ENCODE measurements at regions not wholly inside any gene's neighbourhood (a gene's known extent, or its start where the extent isn't known, plus 50 kb on each side); places are given as distances from the start of the nearest gene placed in this dataset.
"Not testable (repeated sequence)": the region's sequence is repeated elsewhere in the genome, so short reads cannot be mapped to it uniquely, and the experiment has no call there.

DNA sequence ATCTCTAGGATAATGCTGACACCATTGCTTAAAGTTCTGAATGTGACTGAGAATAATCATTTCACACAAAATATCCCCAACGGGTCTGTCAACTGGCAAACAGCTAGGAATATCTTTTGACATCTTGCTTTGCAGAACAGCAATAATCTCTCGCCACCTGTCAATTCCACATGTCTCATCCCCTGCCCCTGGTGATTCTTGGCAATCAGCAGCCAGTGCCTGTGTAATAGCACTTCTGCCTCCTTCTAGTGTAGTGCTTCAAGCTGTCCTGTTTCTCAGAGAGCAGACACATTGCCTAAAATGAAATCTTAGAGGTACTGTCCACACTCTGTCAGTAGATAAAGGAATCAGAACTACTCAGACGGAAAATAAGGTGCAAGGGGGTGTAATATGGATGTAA lies 984.4 kb downstream of the LTN1 start:
- not testable (repeated sequence) for H3K4me3 ChIP-seq (ENCODE audit: low read length in 3 of 3)

DNA sequence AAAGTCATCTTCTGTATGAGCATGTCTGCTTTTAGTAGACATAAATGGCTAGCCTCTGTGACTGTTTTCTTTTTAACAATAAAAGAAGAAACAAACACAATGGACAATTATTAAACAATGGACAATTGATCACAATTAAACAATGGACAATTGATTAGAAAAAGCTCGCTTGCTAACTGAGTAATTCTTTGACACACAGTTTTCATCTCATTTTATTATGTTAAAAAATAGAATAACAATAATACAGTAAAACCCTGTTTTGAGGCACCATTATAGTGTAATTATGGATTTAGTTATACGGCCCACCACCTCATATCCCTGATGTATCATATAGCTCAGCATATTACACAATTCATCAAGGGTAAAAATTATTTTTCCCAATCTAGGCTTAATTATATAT lies 989.0 kb downstream of the LTN1 start:
- H3K4me3 ChIP-seq (ENCODE audit: low read length in 3 of 3); H3K9me3 ChIP-seq (ENCODE audit: control insufficient read depth in 3 of 3, low read length in 3 of 3); H3K9ac ChIP-seq (ENCODE audit: low read depth in 1 of 3, low read length in 3 of 3); H3K36me3 ChIP-seq (ENCODE audit: control insufficient read depth in 3 of 3, insufficient read depth in 3 of 3, low read length in 3 of 3); H3K27ac ChIP-seq (ENCODE audit: low read depth, low read length); H3K4me1 ChIP-seq (ENCODE audit: control insufficient read depth in 3 of 3, insufficient read depth in 3 of 3, low read length in 3 of 3); H3K27me3 ChIP-seq (ENCODE audit: control insufficient read depth in 3 of 3, insufficient read depth in 3 of 3, low read length in 3 of 3): not testable (repeated sequence)

More for the DNA sequence above, 984.4 kb downstream of the LTN1 start:
- H3K9me3 ChIP-seq (ENCODE audit: control insufficient read depth in 3 of 3, low read length in 3 of 3); H3K27me3 ChIP-seq (ENCODE audit: control insufficient read depth in 3 of 3, insufficient read depth in 3 of 3, low read length in 3 of 3); H3K4me1 ChIP-seq (ENCODE audit: control insufficient read depth in 3 of 3, insufficient read depth in 3 of 3, low read length in 3 of 3); H3K36me3 ChIP-seq (ENCODE audit: control insufficient read depth in 3 of 3, insufficient read depth in 3 of 3, low read length in 3 of 3); H3K9ac ChIP-seq (ENCODE audit: low read depth in 1 of 3, low read length in 3 of 3); H3K27ac ChIP-seq (ENCODE audit: low read depth, low read length): not testable (repeated sequence)

DNA sequence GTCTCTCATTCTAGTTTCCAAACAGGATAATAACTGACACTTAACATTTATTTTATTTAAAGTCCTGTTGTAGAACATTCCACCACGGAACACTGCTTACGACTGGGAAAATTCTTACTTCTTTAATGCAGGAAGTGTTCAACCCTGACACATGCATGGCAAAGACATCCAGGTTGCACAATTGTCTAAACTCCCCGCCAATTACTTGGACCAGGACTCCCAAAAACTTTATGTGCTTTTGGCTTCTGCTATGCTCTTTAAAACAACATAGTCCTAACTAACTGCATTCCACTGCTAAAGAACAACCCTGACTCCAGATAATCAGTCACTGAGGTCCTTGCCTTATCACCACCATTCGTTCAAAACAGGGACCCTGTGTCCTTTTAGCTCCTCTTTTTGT lies 995.8 kb downstream of the LTN1 start:
- not testable (repeated sequence) for H3K36me3 ChIP-seq (ENCODE audit: control insufficient read depth in 3 of 3, insufficient read depth in 3 of 3, low read length in 3 of 3); H3K9ac ChIP-seq (ENCODE audit: low read depth in 1 of 3, low read length in 3 of 3); H3K9me3 ChIP-seq (ENCODE audit: control insufficient read depth in 3 of 3, low read length in 3 of 3); H3K27ac ChIP-seq (ENCODE audit: low read depth, low read length); H3K4me3 ChIP-seq (ENCODE audit: low read length in 3 of 3); H3K4me1 ChIP-seq (ENCODE audit: control insufficient read depth in 3 of 3, insufficient read depth in 3 of 3, low read length in 3 of 3); H3K27me3 ChIP-seq (ENCODE audit: control insufficient read depth in 3 of 3, insufficient read depth in 3 of 3, low read length in 3 of 3)

DNA sequence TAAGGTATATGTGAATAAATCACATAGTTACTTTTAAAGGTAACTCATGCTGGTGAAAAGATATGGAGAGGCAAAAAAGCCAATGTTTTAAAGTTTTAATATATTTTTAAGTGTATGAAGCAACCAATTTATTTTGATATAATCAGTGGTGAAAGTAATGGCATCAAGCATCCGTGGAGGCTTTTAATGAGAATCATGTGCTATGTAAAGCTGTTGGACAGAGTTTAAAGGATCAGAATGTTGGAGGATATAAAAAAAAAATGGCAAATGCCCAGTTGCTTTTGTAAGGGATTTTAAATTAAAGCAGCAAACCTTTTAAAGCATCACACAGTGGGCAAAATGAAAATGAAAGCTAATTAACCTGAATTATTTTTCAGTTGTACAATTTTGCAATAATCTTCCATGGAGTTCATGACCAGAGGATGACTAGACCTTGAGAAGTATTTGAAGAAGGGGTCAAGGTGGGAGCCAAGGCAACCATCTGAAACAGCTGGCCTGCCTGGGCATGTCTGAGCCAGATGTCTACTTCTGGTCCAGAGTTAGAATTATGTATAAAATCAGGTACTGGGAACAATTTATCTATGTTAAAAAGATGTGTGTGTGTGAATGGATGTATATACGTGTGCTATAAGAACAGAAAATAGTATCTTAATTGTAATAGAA lies 1007.9 kb downstream of the LTN1 start:
- not testable (repeated sequence) for H3K9ac ChIP-seq (ENCODE audit: low read depth in 1 of 3, low read length in 3 of 3); H3K36me3 ChIP-seq (ENCODE audit: control insufficient read depth in 3 of 3, insufficient read depth in 3 of 3, low read length in 3 of 3); H3K4me3 ChIP-seq (ENCODE audit: low read length in 3 of 3); H3K9me3 ChIP-seq (ENCODE audit: control insufficient read depth in 3 of 3, low read length in 3 of 3); H3K4me1 ChIP-seq (ENCODE audit: control insufficient read depth in 3 of 3, insufficient read depth in 3 of 3, low read length in 3 of 3); H3K27ac ChIP-seq (ENCODE audit: low read depth, low read length); H3K27me3 ChIP-seq (ENCODE audit: control insufficient read depth in 3 of 3, insufficient read depth in 3 of 3, low read length in 3 of 3)

DNA sequence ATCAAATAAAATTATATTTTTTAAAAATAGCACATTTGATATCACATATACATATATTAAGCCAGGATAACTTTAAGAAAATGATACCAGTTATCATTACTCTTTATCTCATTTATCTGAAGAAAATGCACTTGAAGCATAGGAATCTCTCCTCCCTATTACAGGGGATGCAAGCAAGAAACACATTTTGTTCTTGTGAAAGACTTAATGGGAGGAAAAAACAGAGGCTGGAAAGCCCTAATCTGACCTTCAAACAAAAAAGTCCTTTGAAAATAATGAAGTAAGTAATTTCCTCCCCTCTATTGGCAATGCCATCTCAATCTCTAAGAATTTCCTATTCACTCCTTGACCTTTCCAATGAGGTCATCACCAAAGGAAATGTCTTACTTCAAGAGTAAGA lies 1012.6 kb upstream of the ADAMTS5 start:
- H3K9me3 ChIP-seq (ENCODE audit: control insufficient read depth in 3 of 3, low read length in 3 of 3); H3K4me1 ChIP-seq (ENCODE audit: control insufficient read depth in 3 of 3, insufficient read depth in 3 of 3, low read length in 3 of 3); H3K9ac ChIP-seq (ENCODE audit: low read depth in 1 of 3, low read length in 3 of 3); H3K27ac ChIP-seq (ENCODE audit: low read depth, low read length); H3K36me3 ChIP-seq (ENCODE audit: control insufficient read depth in 3 of 3, insufficient read depth in 3 of 3, low read length in 3 of 3); H3K4me3 ChIP-seq (ENCODE audit: low read length in 3 of 3); H3K27me3 ChIP-seq (ENCODE audit: control insufficient read depth in 3 of 3, insufficient read depth in 3 of 3, low read length in 3 of 3): not testable (repeated sequence)

DNA sequence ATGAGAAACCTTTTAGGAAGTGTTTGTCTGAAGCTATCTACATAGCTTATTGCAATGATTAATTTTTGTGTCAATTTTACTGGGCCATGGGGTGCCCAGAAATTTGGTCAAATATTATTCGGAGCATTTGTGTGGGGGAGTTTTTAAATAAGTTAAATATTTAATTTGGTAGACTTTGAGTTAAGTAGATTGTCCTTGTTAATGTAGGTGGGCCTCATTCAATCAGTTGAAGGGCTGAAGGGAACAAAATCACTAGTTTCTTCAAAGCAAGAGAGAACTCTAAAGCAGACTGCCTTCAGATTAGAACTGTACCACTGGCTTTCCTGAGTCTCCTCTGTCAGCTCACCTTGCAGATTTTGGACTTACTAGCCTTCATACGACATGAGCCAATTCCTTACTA lies 1008.6 kb upstream of the ADAMTS5 start:
- Histone ChIP-seq H3K36me3 (ENCODE audit: control insufficient read depth in 3 of 3, insufficient read depth in 3 of 3, low read length in 3 of 3) (no peaks in the 10 kb centered on the region), H3K9ac (ENCODE audit: low read depth in 1 of 3, low read length in 3 of 3) (no peak overlapping the region), H3K9me3 (ENCODE audit: control insufficient read depth in 3 of 3, low read length in 3 of 3) (no peaks in the 10 kb centered on the region), H3K27ac (ENCODE audit: low read depth, low read length) (no peak overlapping the region), H3K27me3 (ENCODE audit: control insufficient read depth in 3 of 3, insufficient read depth in 3 of 3, low read length in 3 of 3) (no peaks in the 10 kb centered on the region), H3K4me3 (ENCODE audit: low read length in 3 of 3) (no peak overlapping the region), H3K4me1 (ENCODE audit: control insufficient read depth in 3 of 3, insufficient read depth in 3 of 3, low read length in 3 of 3) (no peaks in the 10 kb centered on the region)

DNA sequence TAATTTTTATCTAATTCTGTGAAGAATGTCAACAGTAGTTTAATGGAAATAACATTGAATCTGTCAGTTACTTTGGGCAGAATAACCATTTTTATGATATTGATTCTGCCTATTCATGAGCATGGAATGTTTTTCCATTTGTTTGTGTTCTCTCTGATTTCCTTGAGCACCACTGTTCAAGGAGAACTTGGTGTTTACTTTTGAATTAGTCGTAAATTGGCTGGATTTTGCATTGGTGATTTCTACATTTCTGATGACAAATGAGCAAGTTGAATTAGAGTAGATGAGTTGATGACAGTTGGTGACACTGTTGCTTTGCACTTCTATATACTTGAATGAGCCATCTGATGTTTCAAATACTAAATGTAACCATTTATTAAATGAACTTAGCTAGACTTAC lies 1007.3 kb upstream of the ADAMTS5 start:
- H3K9ac ChIP-seq (ENCODE audit: low read depth in 1 of 3, low read length in 3 of 3); H3K27ac ChIP-seq (ENCODE audit: low read depth, low read length); H3K4me3 ChIP-seq (ENCODE audit: low read length in 3 of 3); H3K36me3 ChIP-seq (ENCODE audit: control insufficient read depth in 3 of 3, insufficient read depth in 3 of 3, low read length in 3 of 3); H3K9me3 ChIP-seq (ENCODE audit: control insufficient read depth in 3 of 3, low read length in 3 of 3); H3K4me1 ChIP-seq (ENCODE audit: control insufficient read depth in 3 of 3, insufficient read depth in 3 of 3, low read length in 3 of 3); H3K27me3 ChIP-seq (ENCODE audit: control insufficient read depth in 3 of 3, insufficient read depth in 3 of 3, low read length in 3 of 3): not testable (repeated sequence)

DNA sequence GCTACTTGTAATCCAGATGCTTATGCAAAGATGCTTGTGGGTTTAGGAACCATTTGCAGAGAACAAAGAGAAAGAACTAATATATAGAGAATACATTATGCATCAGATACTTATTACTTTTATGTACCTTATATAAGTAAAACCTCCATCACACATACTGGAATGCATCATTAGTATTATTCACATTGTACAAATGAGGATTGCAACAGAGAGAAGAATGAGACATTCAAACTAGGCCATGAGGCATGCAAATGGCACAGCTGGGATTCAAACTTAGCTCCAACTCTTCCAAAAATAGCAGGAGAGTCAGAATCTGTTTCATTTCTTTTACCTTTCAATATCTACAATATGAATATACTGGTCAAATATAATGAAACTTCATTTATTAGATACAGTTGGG lies 1001.4 kb upstream of the ADAMTS5 start:
- not testable (repeated sequence) for H3K9me3 ChIP-seq (ENCODE audit: control insufficient read depth in 3 of 3, low read length in 3 of 3); H3K9ac ChIP-seq (ENCODE audit: low read depth in 1 of 3, low read length in 3 of 3); H3K36me3 ChIP-seq (ENCODE audit: control insufficient read depth in 3 of 3, insufficient read depth in 3 of 3, low read length in 3 of 3); H3K4me3 ChIP-seq (ENCODE audit: low read length in 3 of 3); H3K27ac ChIP-seq (ENCODE audit: low read depth, low read length); H3K4me1 ChIP-seq (ENCODE audit: control insufficient read depth in 3 of 3, insufficient read depth in 3 of 3, low read length in 3 of 3); H3K27me3 ChIP-seq (ENCODE audit: control insufficient read depth in 3 of 3, insufficient read depth in 3 of 3, low read length in 3 of 3)

DNA sequence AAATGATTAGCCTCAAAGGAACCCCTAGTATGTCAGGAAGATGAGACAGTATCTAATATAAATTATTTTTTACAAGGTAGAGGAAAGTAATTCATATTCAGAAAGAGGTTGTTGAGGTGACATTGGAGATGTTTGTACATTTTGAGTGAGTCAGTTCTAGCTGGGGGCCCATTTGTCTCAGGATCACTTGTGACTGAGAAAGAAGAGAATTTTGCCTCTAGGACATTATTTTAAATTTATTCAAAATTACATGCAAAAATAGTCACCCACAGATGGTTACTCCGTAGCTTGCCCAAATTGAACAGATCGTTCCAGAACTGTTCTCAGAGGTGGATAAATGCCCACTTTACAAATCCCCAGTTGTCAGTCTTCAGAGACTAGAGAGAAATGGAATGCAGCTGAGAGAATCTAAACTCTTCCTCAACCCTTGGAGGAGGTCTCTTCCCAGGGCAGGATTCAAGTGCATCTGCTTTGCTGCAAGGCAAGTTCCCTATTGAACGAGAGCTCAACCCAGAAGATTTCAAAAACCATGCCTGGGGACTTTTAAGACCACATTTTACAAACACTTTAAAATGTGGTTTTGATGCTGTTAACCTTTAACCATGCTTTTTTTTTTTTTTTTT lies 987.8 kb upstream of the ADAMTS5 start:
- H3K4me3 ChIP-seq (ENCODE audit: low read length in 3 of 3) = no peak overlapping the region
- no peaks in the 10 kb centered on the region for H3K36me3 ChIP-seq (ENCODE audit: control insufficient read depth in 3 of 3, insufficient read depth in 3 of 3, low read length in 3 of 3)
- no peaks in the 10 kb centered on the region for H3K27me3 ChIP-seq (ENCODE audit: control insufficient read depth in 3 of 3, insufficient read depth in 3 of 3, low read length in 3 of 3)
- H3K9ac ChIP-seq (ENCODE audit: low read depth in 1 of 3, low read length in 3 of 3) = no peak overlapping the region
- no peak overlapping the region for H3K27ac ChIP-seq (ENCODE audit: low read depth, low read length)
- no peaks in the 10 kb centered on the region for H3K9me3 ChIP-seq (ENCODE audit: control insufficient read depth in 3 of 3, low read length in 3 of 3)
- H3K4me1 ChIP-seq (ENCODE audit: control insufficient read depth in 3 of 3, insufficient read depth in 3 of 3, low read length in 3 of 3) = no peaks in the 10 kb centered on the region

DNA sequence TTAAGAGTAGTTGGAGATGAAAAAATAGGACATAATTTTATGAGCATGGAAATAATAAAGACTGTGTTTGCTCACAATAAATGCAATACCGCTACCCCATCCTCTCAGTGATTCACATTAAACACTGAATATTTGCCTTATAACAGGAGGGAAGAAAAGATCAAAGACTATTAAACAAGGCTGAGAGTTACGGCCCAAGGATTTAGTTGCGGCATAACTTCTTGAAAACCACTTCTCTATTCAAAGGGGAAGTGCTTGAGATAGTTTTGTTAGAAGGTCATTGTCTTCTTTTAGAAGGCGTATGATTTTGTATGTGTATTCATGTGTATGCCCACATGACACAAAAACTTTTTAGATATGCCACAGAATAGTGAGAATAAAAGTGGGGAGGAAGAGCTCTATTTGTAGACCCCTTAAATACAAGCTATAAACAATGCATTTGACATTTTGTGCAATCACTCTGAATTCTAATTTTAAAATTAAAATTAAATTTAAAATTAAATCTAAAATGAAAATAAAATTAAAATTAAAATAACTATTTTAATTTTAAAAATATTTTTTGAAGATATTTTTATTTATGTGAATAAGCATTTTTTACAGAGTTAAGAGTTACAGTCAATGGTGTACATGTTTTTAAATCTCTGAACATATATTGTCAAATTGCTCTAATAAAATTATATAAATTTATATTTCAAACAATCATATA lies 986.6 kb upstream of the ADAMTS5 start:
- Histone ChIP-seq H3K4me3 (ENCODE audit: low read length in 3 of 3) (no peak overlapping the region), H3K36me3 (ENCODE audit: control insufficient read depth in 3 of 3, insufficient read depth in 3 of 3, low read length in 3 of 3) (no peaks in the 10 kb centered on the region), H3K27me3 (ENCODE audit: control insufficient read depth in 3 of 3, insufficient read depth in 3 of 3, low read length in 3 of 3) (no peaks in the 10 kb centered on the region), H3K4me1 (ENCODE audit: control insufficient read depth in 3 of 3, insufficient read depth in 3 of 3, low read length in 3 of 3) (no peaks in the 10 kb centered on the region), H3K9me3 (ENCODE audit: control insufficient read depth in 3 of 3, low read length in 3 of 3) (no peaks in the 10 kb centered on the region), H3K27ac (ENCODE audit: low read depth, low read length) (no peak overlapping the region), H3K9ac (ENCODE audit: low read depth in 1 of 3, low read length in 3 of 3) (no peak overlapping the region)

All from skeletal muscle tissue (tissue), 3 donors.